H9 (cell line): ENCODE measurements at regions not wholly inside any gene's neighbourhood (a gene's known extent, or its start where the extent isn't known, plus 50 kb on each side); places are given as distances from the start of the nearest gene placed in this dataset.

ENCODE experiments used
- DNase-seq: peaks from one replicate; pipeline ENCODE4 v3.0.0-alpha.2; 2017
- H2AFZ ChIP-seq: one replicate; pipeline ENCODE4 v1.6.1; 2013; ENCODE audit warnings: mild to moderate bottlenecking, low read length, control low read depth, moderate library complexity
- H2AK5ac ChIP-seq: 2 replicates; pipeline ENCODE4 v1.6.1; 2013; ENCODE audit warnings: low read length, control low read depth, mixed read lengths; ENCODE audit not compliant: insufficient read length
- H2BK120ac ChIP-seq: one replicate; pipeline ENCODE4 v1.6.1; 2013; ENCODE audit warnings: low read depth, mild to moderate bottlenecking, low read length, control low read depth, inconsistent platforms; ENCODE audit not compliant: poor library complexity, severe bottlenecking
- H2BK12ac ChIP-seq: 2 replicates; pipeline ENCODE4 v1.6.1; 2013; ENCODE audit warnings: low read length, control low read depth, mixed read lengths, low read depth; ENCODE audit not compliant: insufficient read length
- H2BK15ac ChIP-seq: 2 replicates; pipeline ENCODE4 v1.6.1; 2013; ENCODE audit warnings: low read depth, low read length, control low read depth
- H2BK20ac ChIP-seq: one replicate; pipeline ENCODE4 v1.6.1; 2013; ENCODE audit warnings: low read depth, mild to moderate bottlenecking, low read length, control low read depth, inconsistent platforms; ENCODE audit not compliant: poor library complexity, severe bottlenecking
- H2BK5ac ChIP-seq: 2 replicates; pipeline ENCODE4 v1.6.1; 2013; ENCODE audit warnings: low read length, control low read depth, mixed read lengths; ENCODE audit not compliant: insufficient read length
- H3K14ac ChIP-seq: 2 replicates; pipeline ENCODE4 v1.6.1; 2013; ENCODE audit warnings: low read length, control low read depth; ENCODE audit not compliant: insufficient read depth
- H3K18ac ChIP-seq: 2 replicates; pipeline ENCODE4 v1.6.1; 2013; ENCODE audit warnings: low read depth, mild to moderate bottlenecking, mixed read lengths, low read length, control low read depth; ENCODE audit not compliant: insufficient read length
- H3K23ac ChIP-seq: 2 replicates; pipeline ENCODE4 v1.6.1; 2013; ENCODE audit warnings: low read length, control low read depth, mixed read lengths, low read depth; ENCODE audit not compliant: insufficient read length
- H3K23me2 ChIP-seq: 2 replicates; pipeline ENCODE4 v1.6.1; 2013; ENCODE audit warnings: low read depth, mild to moderate bottlenecking, mixed read lengths, low read length, control low read depth; ENCODE audit not compliant: insufficient read length, poor library complexity, severe bottlenecking
- H3K27ac ChIP-seq: 2 replicates; pipeline ENCODE4 v1.5.1; 2013; ENCODE audit warnings: low read length, control low read depth, mixed read lengths, low read depth; ENCODE audit not compliant: insufficient read length
- H3K27me3 ChIP-seq: 2 replicates; pipeline ENCODE4 v1.6.1; 2013; ENCODE audit warnings: low read length, control low read depth, inconsistent platforms; ENCODE audit not compliant: insufficient read depth
- H3K4ac ChIP-seq: 2 replicates; pipeline ENCODE4 v1.6.1; 2013; ENCODE audit warnings: low read depth, mild to moderate bottlenecking, control low read depth, inconsistent platforms, low read length, moderate library complexity
- H3K4me1 ChIP-seq: 2 replicates; pipeline ENCODE4 v1.6.1; 2013; ENCODE audit warnings: low read length, control low read depth, inconsistent platforms; ENCODE audit not compliant: insufficient read depth
- H3K4me2 ChIP-seq: 2 replicates; pipeline ENCODE4 v1.6.1; 2013; ENCODE audit warnings: low read length, control low read depth, mixed read lengths; ENCODE audit not compliant: insufficient read length, insufficient read depth
- H3K56ac ChIP-seq: 2 replicates; pipeline ENCODE4 v1.6.1; 2013; ENCODE audit warnings: low read depth, mild to moderate bottlenecking, mixed read lengths, low read length, control low read depth; ENCODE audit not compliant: insufficient read length
- H3K79me1 ChIP-seq: 2 replicates; pipeline ENCODE4 v1.6.1; 2013; ENCODE audit warnings: low read depth, mild to moderate bottlenecking, moderate library complexity, low read length, control low read depth, inconsistent platforms; ENCODE audit not compliant: insufficient read depth, poor library complexity, severe bottlenecking
- H3K79me2 ChIP-seq: 2 replicates; pipeline ENCODE4 v1.6.1; 2013; ENCODE audit warnings: low read length, control low read depth, inconsistent platforms; ENCODE audit not compliant: insufficient read depth
- H3K9ac ChIP-seq: 2 replicates; pipeline ENCODE4 v1.6.1; 2013; ENCODE audit warnings: low read length, control low read depth, mixed read lengths; ENCODE audit not compliant: insufficient read length; ENCODE audit errors: extremely low read depth
- H3K9me3 ChIP-seq: one replicate; pipeline ENCODE4 v1.6.1; 2013; ENCODE audit warnings: low read depth, low read length, inconsistent platforms; ENCODE audit not compliant: control insufficient read depth
- H3T11ph ChIP-seq: one replicate; pipeline ENCODE4 v1.6.1; 2013; ENCODE audit warnings: mild to moderate bottlenecking, low read length, control low read depth, inconsistent platforms
- H4K20me1 ChIP-seq: one replicate; pipeline ENCODE4 v1.6.1; 2013; ENCODE audit not compliant: control insufficient read depth, insufficient read length, insufficient read depth
- H4K5ac ChIP-seq: 2 replicates; pipeline ENCODE4 v1.6.1; 2013; ENCODE audit warnings: low read depth, mild to moderate bottlenecking, mixed read lengths, low read length, control low read depth; ENCODE audit not compliant: insufficient read length
- H4K8ac ChIP-seq: replicated peaks from 2 replicates; pipeline ENCODE4 v1.6.1; 2013; ENCODE audit warnings: low read length, control low read depth, mixed read lengths, low read depth; ENCODE audit not compliant: insufficient read length
- H4K91ac ChIP-seq: 2 replicates; pipeline ENCODE4 v1.6.1; 2013; ENCODE audit warnings: low read depth, mild to moderate bottlenecking, moderate library complexity, mixed read lengths, low read length, control low read depth; ENCODE audit not compliant: insufficient read length
- H3K27ac Mint-ChIP-seq, 3 experiments: 2 replicates in 2 of 3; 3 replicates in 1 of 3; pipeline ENCODE4 v1.8.0; 2020 to 2021; ENCODE audit warnings: mixed read lengths in 3 of 3, mild to moderate bottlenecking in 1 of 3, moderate library complexity in 1 of 3
- H3K27me3 Mint-ChIP-seq: 2 replicates; pipeline ENCODE4 v1.8.0; 2021; ENCODE audit warnings: low read depth, mild to moderate bottlenecking, moderate library complexity, mixed read lengths
- H3K36me3 Mint-ChIP-seq, 3 experiments: 2 replicates in 2 of 3; 3 replicates in 1 of 3; pipeline ENCODE4 v1.8.0; 2020 to 2021; ENCODE audit warnings: low read depth in 3 of 3, mixed read lengths in 3 of 3; ENCODE audit not compliant: insufficient read depth in 1 of 3
- H3K4me1 Mint-ChIP-seq, 2 experiments: 2 replicates each; pipeline ENCODE4 v1.8.0; 2020; ENCODE audit warnings: mixed read lengths in 2 of 2
- H3K4me3 Mint-ChIP-seq, 2 experiments: 2 replicates in 1 of 2; 3 replicates in 1 of 2; pipeline ENCODE4 v1.8.0; 2020 to 2021; ENCODE audit warnings: mild to moderate bottlenecking in 2 of 2, mixed read lengths in 2 of 2, moderate library complexity in 1 of 2
- H3K9me3 Mint-ChIP-seq, 2 experiments: 2 replicates in 1 of 2; 3 replicates in 1 of 2; pipeline ENCODE4 v1.8.0; 2020; ENCODE audit warnings: mild to moderate bottlenecking in 2 of 2, mixed read lengths in 2 of 2, moderate library complexity in 1 of 2
- WGBS: extraction: QIAGEN DNeasy Blood & Tissue Kit; methylation state at CpG from one replicate; pipeline ENCODE4 v1.1.7; 2013; ENCODE audit warnings: missing lambda C conversion rate, low lambda C conversion rate, mixed read lengths; ENCODE audit not compliant: insufficient read length; ENCODE audit errors: extremely low coverage; 5-methylcytosine and 5-hydroxymethylcytosine counted together
- TF ChIP-seq, protein P1 (sequence below): fragments of 200-600 bp; sonication (generic); conservative IDR thresholded peaks from 3 replicates; pipeline ENCODE4 v1.8.0; 2021; ENCODE audit warnings: antibody characterized with exemption, mild to moderate bottlenecking

DNA sequence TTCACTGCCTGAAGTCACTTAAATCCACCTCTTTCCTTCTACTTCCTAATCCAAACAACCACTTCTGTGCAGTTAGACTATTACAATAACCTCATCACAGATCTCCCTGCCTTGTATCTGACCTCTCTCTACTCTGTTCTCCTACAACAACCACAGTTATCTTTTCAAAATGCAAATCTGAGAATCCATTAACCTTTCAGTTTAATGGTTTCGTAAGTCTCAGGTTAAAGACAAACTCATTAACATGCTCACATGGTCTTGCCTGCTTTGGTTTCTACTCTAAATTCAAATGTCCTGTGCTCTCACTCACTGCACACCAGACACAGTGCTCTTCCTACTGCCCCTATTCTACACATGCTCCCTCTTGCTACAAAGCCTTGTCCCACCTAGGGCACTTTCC, 406.5 kb upstream of the THBS1 start:
- TF ChIP-seq, protein P1, sequence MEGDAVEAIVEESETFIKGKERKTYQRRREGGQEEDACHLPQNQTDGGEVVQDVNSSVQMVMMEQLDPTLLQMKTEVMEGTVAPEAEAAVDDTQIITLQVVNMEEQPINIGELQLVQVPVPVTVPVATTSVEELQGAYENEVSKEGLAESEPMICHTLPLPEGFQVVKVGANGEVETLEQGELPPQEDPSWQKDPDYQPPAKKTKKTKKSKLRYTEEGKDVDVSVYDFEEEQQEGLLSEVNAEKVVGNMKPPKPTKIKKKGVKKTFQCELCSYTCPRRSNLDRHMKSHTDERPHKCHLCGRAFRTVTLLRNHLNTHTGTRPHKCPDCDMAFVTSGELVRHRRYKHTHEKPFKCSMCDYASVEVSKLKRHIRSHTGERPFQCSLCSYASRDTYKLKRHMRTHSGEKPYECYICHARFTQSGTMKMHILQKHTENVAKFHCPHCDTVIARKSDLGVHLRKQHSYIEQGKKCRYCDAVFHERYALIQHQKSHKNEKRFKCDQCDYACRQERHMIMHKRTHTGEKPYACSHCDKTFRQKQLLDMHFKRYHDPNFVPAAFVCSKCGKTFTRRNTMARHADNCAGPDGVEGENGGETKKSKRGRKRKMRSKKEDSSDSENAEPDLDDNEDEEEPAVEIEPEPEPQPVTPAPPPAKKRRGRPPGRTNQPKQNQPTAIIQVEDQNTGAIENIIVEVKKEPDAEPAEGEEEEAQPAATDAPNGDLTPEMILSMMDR = no peak
- H3K36me3 Mint-ChIP-seq = no peaks in the 10 kb centered on the region

More for the DNA sequence above, 406.5 kb upstream of the THBS1 start:
- no peak overlapping the region for H2AFZ ChIP-seq
- no peak overlapping the region for H3K4me2 ChIP-seq
- no peak overlapping the region for H4K8ac ChIP-seq
- H3K4ac ChIP-seq = no peak overlapping the region
- H3K27me3 ChIP-seq = no peaks in the 10 kb centered on the region
- H3K79me1 ChIP-seq = no peaks in the 10 kb centered on the region
- H3K23me2 ChIP-seq = no peaks in the 10 kb centered on the region
- no peak overlapping the region for H2BK12ac ChIP-seq
- no peak overlapping the region for H2BK5ac ChIP-seq
- H3T11ph ChIP-seq = no peak overlapping the region
- peaks cover 9% of the 10 kb centered on the region; the same call in 1 of the 2 replicates for H3K4me1 ChIP-seq
- no peak overlapping the region for H2AK5ac ChIP-seq
- H2BK120ac ChIP-seq = no peak overlapping the region
- H3K56ac ChIP-seq = no peak overlapping the region
- no peak overlapping the region for H3K14ac ChIP-seq
- Mint-ChIP-seq H3K9me3 (no peaks in the 10 kb centered on the region), H3K4me3 (no peak overlapping the region), H3K4me1 (peaks cover 28 to 35% of the 10 kb centered on the region in 2 experiments), H3K27me3 (no peaks in the 10 kb centered on the region), H3K27ac (no peak overlapping the region)
- no peak overlapping the region for H3K9ac ChIP-seq
- no peak for DNase-seq
- H3K27ac ChIP-seq = no peak overlapping the region
- no peak overlapping the region for H2BK15ac ChIP-seq
- no CpG with 5 or more reads among the region's 1 CpG for WGBS
- no peak overlapping the region for H4K5ac ChIP-seq
- no peaks in the 10 kb centered on the region for H3K9me3 ChIP-seq
- no peak overlapping the region for H2BK20ac ChIP-seq
- H4K20me1 ChIP-seq = no peaks in the 10 kb centered on the region
- H3K18ac ChIP-seq = no peak overlapping the region
- H4K91ac ChIP-seq = no peak overlapping the region
- no peak overlapping the region for H3K23ac ChIP-seq
- H3K79me2 ChIP-seq = no peaks in the 10 kb centered on the region
